Fibroblast of lung (primary cell): ENCODE measurements at regions not wholly inside any gene's neighbourhood (a gene's known extent, or its start where the extent isn't known, plus 50 kb on each side); places are given as distances from the start of the nearest gene placed in this dataset.

Experiments used
- DNase-seq, 2 donors: peaks; one replicate each; pipeline versions ENCODE4 v3.0.0 to v3.0.0-alpha.2; 2010; ENCODE audit warnings: low read depth in 2 of 2
- H2AFZ ChIP-seq: 2 replicates; pipeline ENCODE4 v1.5.1; 2012; ENCODE audit warnings: low read length, control low read depth, inconsistent platforms
- H3K27ac ChIP-seq: 2 replicates; pipeline ENCODE4 v1.5.1; 2011; ENCODE audit warnings: low read length, control low read depth; ENCODE audit not compliant: insufficient read depth
- H3K27me3 ChIP-seq: 2 replicates; pipeline ENCODE4 v1.5.1; 2011; ENCODE audit warnings: mild to moderate bottlenecking, low read length; ENCODE audit not compliant: control insufficient read depth, insufficient read depth
- H3K36me3 ChIP-seq: 2 replicates; pipeline ENCODE4 v1.5.1; 2011; ENCODE audit warnings: low read length; ENCODE audit not compliant: control insufficient read depth, insufficient read depth
- H3K4me1 ChIP-seq: 2 replicates; pipeline ENCODE4 v1.5.1; 2011; ENCODE audit warnings: low read length; ENCODE audit not compliant: control insufficient read depth, insufficient read depth; ENCODE audit errors: extremely low read depth
- H3K4me2 ChIP-seq: 2 replicates; pipeline ENCODE4 v1.5.1; 2011; ENCODE audit warnings: low read length, control low read depth; ENCODE audit not compliant: insufficient read depth; ENCODE audit errors: extremely low read depth
- H3K4me3 ChIP-seq, 4 experiments: fragments of 200-600 bp in 1 of 4; sonication (generic) in 1 of 4; replicated peaks in 1 of 4; 2 replicates each; pipeline ENCODE4 v1.5.1; 2011 to 2016; ENCODE audit warnings: low read length in 4 of 4, low read depth in 3 of 4, mild to moderate bottlenecking in 3 of 4, control low read depth in 2 of 4, inconsistent platforms in 1 of 4, mixed read lengths in 1 of 4; ENCODE audit not compliant: insufficient read depth in 1 of 4; ENCODE audit errors: control extremely low read depth in 1 of 4
- H3K79me2 ChIP-seq: 2 replicates; pipeline ENCODE4 v1.5.1; 2012; ENCODE audit warnings: mild to moderate bottlenecking, low read length, inconsistent platforms; ENCODE audit not compliant: control insufficient read depth, insufficient read depth
- H3K9ac ChIP-seq: 2 replicates; pipeline ENCODE4 v1.5.1; 2011; ENCODE audit warnings: mild to moderate bottlenecking, low read length, control low read depth; ENCODE audit not compliant: insufficient read depth
- H3K9me3 ChIP-seq: 2 replicates; pipeline ENCODE4 v1.5.1; 2012; ENCODE audit warnings: low read depth, low read length; ENCODE audit not compliant: control insufficient read depth, insufficient read depth
- H4K20me1 ChIP-seq: 2 replicates; pipeline ENCODE4 v1.5.1; 2011; ENCODE audit warnings: low read length; ENCODE audit not compliant: control insufficient read depth, insufficient read depth; ENCODE audit errors: extremely low read depth
- CTCF ChIP-seq, 2 donors: IDR thresholded peaks in 1 of 2; conservative IDR thresholded peaks in 1 of 2; 1 replicate in 1 of 2; 2 replicates in 1 of 2; pipeline ENCODE4 v1.5.1; 2011 to 2012; ENCODE audit warnings: low read length in 2 of 2, control low read depth in 1 of 2, inconsistent platforms in 1 of 2, low read depth in 1 of 2, mild to moderate bottlenecking in 1 of 2
- EZH2 ChIP-seq: IDR thresholded peaks from 2 replicates; pipeline ENCODE4 v1.5.1; 2012; ENCODE audit warnings: low read length, control low read depth, mild to moderate bottlenecking; ENCODE audit errors: missing control alignments

GRCh38 chr16:77488652-77489051 is 53.8 kb upstream of the ADAMTS18 start:
- Histone ChIP-seq H4K20me1 (no peaks in the 10 kb centered on the region), H3K9me3 (no peaks in the 10 kb centered on the region), H3K4me2 (no peak overlapping the region), H3K27me3 (no peaks in the 10 kb centered on the region), H3K4me1 (no peaks in the 10 kb centered on the region), H3K9ac (no peak overlapping the region), H3K36me3 (no peaks in the 10 kb centered on the region), H3K27ac (no peak overlapping the region), H2AFZ (no peak overlapping the region), H3K4me3 (no peak overlapping the region), H3K79me2 (no peaks in the 10 kb centered on the region)
- TF ChIP-seq CTCF (conservative IDR thresholded peaks at IDR 0.05 in 1 of 2, IDR thresholded peaks at IDR 0.05 in 1 of 2; ENCODE audit: low read depth in 1 of 2, low read length in 2 of 2) (no peak), EZH2 (no peak)
- DNase-seq, result no peak

DNA sequence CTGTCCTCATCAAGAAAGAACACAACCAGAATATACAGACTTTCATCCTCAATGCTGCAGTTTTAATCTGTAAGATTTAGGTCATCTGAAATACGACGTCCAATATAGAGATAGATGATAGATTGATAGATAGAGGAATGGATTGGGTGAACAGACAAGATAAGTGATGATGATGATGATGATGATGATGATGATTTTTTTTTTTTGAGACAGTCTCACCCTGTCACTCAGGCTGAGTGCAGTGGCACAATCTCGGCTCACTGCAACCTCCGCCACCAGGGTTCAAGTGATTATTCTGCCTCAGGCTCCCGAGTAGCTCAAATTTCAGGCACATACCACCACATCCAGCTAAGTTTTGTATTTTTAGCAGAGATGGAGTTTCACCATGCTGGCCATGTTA is 56.3 kb upstream of the ADAMTS18 start:
- no peak overlapping the region for H3K9ac ChIP-seq
- no peak overlapping the region for H3K4me2 ChIP-seq
- no peak overlapping the region for H2AFZ ChIP-seq
- H4K20me1 ChIP-seq, result no peaks in the 10 kb centered on the region
- no peak for DNase-seq
- no peaks in the 10 kb centered on the region for H3K27me3 ChIP-seq
- no peaks in the 10 kb centered on the region for H3K9me3 ChIP-seq
- TF ChIP-seq EZH2 (no peak), CTCF (conservative IDR thresholded peaks at IDR 0.05 in 1 of 2, IDR thresholded peaks at IDR 0.05 in 1 of 2; ENCODE audit: low read depth in 1 of 2, low read length in 2 of 2) (no peak)
- H3K4me1 ChIP-seq, result no peaks in the 10 kb centered on the region
- no peaks in the 10 kb centered on the region for H3K79me2 ChIP-seq
- H3K36me3 ChIP-seq, result no peaks in the 10 kb centered on the region
- no peak overlapping the region for H3K27ac ChIP-seq
- no peak overlapping the region for H3K4me3 ChIP-seq

DNA sequence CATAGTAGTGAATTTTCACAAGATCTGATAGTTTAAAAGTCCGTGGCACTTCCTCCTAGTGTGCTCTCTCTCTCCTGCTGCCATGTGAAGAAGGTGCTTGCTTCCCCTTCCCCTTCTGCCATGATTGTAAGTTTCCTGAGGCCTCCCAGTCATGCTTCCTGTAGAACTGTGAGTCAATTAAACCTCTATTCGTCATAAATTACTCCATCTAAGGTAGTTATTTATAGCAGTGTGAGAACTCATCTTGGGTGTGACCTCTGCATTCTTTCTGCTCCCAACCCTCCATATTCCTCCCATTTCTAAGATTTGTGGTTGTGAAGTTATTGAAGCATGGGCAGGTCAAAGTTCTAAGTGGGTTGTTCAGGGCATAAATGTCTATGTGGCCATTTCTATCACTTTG is 62.1 kb upstream of the ADAMTS18 start:
- no peaks in the 10 kb centered on the region for H3K27me3 ChIP-seq
- H3K4me2 ChIP-seq, result no peak overlapping the region
- H3K79me2 ChIP-seq, result no peaks in the 10 kb centered on the region
- no peak overlapping the region for H2AFZ ChIP-seq
- peak in 1 of 2 donors; percentile 32 for DNase-seq
- no peaks in the 10 kb centered on the region for H4K20me1 ChIP-seq
- H3K4me3 ChIP-seq, result no peak overlapping the region
- no peaks in the 10 kb centered on the region for H3K36me3 ChIP-seq
- no peak overlapping the region for H3K9ac ChIP-seq
- no peaks in the 10 kb centered on the region for H3K9me3 ChIP-seq
- H3K4me1 ChIP-seq, result no peaks in the 10 kb centered on the region
- H3K27ac ChIP-seq, result no peak overlapping the region
- no peak for TF ChIP-seq EZH2
- no peak for TF ChIP-seq CTCF (conservative IDR thresholded peaks at IDR 0.05 in 1 of 2, IDR thresholded peaks at IDR 0.05 in 1 of 2; ENCODE audit: low read depth in 1 of 2, low read length in 2 of 2)
